ENCODE measurements at regions not wholly inside any gene's neighbourhood (a gene's known extent, or its start where the extent isn't known, plus 50 kb on each side); places are given as distances from the start of the nearest gene placed in this dataset.

DNA sequence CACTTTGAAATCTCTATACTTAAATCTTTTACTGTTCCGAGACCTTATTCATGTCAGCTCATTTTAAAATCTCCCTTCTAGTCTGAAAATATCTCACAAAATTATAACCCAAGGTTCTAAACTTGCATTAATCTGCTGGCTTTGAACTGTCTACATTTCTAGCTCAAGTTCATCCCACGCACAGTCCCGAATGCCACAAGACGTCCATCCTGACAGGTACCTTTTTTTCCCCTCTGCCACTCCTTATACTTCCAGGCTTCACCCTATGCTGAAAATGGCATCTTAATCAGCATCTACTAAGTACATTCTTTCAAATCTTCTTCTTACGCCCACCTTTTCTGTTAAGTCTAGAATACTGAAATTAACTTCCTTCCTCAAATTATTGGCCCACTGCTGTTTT lies 259.2 kb upstream of the GALNTL6 start:
- TF ChIP-seq, protein P1, sequence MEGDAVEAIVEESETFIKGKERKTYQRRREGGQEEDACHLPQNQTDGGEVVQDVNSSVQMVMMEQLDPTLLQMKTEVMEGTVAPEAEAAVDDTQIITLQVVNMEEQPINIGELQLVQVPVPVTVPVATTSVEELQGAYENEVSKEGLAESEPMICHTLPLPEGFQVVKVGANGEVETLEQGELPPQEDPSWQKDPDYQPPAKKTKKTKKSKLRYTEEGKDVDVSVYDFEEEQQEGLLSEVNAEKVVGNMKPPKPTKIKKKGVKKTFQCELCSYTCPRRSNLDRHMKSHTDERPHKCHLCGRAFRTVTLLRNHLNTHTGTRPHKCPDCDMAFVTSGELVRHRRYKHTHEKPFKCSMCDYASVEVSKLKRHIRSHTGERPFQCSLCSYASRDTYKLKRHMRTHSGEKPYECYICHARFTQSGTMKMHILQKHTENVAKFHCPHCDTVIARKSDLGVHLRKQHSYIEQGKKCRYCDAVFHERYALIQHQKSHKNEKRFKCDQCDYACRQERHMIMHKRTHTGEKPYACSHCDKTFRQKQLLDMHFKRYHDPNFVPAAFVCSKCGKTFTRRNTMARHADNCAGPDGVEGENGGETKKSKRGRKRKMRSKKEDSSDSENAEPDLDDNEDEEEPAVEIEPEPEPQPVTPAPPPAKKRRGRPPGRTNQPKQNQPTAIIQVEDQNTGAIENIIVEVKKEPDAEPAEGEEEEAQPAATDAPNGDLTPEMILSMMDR (IDR thresholded peaks at IDR 0.05) = no peak
- TF ChIP-seq FOXJ3 (CRISPR knock-in tag; IDR thresholded peaks at IDR 0.05; ENCODE audit: borderline replicate concordance) (no peak), TEAD4 (CRISPR knock-in tag; IDR thresholded peaks at IDR 0.05) (no peak), ZNF423 (CRISPR knock-in tag; IDR thresholded peaks at IDR 0.05) (no peak), EMX1 (CRISPR knock-in tag; IDR thresholded peaks at IDR 0.05) (no peak), CREB1 (CRISPR knock-in tag; IDR thresholded peaks at IDR 0.05) (no peak), MAX (CRISPR knock-in tag; IDR thresholded peaks at IDR 0.05) (no peak), PRDM15 (CRISPR knock-in tag; IDR thresholded peaks at IDR 0.05) (no peak), NR2C2 (CRISPR knock-in tag; IDR thresholded peaks at IDR 0.05) (no peak), ZNF425 (CRISPR knock-in tag; conservative IDR thresholded peaks at IDR 0.05) (no peak)
- TF ChIP-seq, protein P2, sequence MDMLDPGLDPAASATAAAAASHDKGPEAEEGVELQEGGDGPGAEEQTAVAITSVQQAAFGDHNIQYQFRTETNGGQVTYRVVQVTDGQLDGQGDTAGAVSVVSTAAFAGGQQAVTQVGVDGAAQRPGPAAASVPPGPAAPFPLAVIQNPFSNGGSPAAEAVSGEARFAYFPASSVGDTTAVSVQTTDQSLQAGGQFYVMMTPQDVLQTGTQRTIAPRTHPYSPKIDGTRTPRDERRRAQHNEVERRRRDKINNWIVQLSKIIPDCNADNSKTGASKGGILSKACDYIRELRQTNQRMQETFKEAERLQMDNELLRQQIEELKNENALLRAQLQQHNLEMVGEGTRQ (CRISPR knock-in tag; IDR thresholded peaks at IDR 0.05) = no peak
- TF ChIP-seq, protein P3, sequence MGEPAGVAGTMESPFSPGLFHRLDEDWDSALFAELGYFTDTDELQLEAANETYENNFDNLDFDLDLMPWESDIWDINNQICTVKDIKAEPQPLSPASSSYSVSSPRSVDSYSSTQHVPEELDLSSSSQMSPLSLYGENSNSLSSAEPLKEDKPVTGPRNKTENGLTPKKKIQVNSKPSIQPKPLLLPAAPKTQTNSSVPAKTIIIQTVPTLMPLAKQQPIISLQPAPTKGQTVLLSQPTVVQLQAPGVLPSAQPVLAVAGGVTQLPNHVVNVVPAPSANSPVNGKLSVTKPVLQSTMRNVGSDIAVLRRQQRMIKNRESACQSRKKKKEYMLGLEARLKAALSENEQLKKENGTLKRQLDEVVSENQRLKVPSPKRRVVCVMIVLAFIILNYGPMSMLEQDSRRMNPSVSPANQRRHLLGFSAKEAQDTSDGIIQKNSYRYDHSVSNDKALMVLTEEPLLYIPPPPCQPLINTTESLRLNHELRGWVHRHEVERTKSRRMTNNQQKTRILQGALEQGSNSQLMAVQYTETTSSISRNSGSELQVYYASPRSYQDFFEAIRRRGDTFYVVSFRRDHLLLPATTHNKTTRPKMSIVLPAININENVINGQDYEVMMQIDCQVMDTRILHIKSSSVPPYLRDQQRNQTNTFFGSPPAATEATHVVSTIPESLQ (CRISPR knock-in tag; IDR thresholded peaks at IDR 0.05) = no peak
- TF ChIP-seq, protein P4, sequence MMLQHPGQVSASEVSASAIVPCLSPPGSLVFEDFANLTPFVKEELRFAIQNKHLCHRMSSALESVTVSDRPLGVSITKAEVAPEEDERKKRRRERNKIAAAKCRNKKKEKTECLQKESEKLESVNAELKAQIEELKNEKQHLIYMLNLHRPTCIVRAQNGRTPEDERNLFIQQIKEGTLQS (CRISPR knock-in tag; conservative IDR thresholded peaks at IDR 0.05) = no peak
